Neuronal stem cell (in vitro differentiated cells): ENCODE measurements at regions not wholly inside any gene's neighbourhood (a gene's known extent, or its start where the extent isn't known, plus 50 kb on each side); places are given as distances from the start of the nearest gene placed in this dataset.

Source experiments
- DNase-seq: peaks from one replicate; pipeline ENCODE4 v3.0.0-alpha.2; 2013; ENCODE audit warnings: low spot score
- H2AFZ ChIP-seq: one replicate; pipeline ENCODE4 v1.6.1; 2013; ENCODE audit warnings: mild to moderate bottlenecking, low read length, inconsistent platforms
- H2AK5ac ChIP-seq: 2 replicates; pipeline ENCODE4 v1.6.1; 2013; ENCODE audit warnings: low read depth, mild to moderate bottlenecking, inconsistent platforms, low read length, moderate library complexity, mixed read lengths
- H2BK120ac ChIP-seq: 2 replicates; pipeline ENCODE4 v1.6.1; 2013; ENCODE audit warnings: low read depth, mild to moderate bottlenecking, inconsistent platforms, low read length, moderate library complexity, mixed read lengths
- H2BK12ac ChIP-seq: one replicate; pipeline ENCODE4 v1.6.1; 2013; ENCODE audit warnings: low read length, inconsistent platforms
- H2BK15ac ChIP-seq: 2 replicates; pipeline ENCODE4 v1.6.1; 2013; ENCODE audit warnings: mild to moderate bottlenecking, low read length, inconsistent platforms, mixed read lengths
- H2BK5ac ChIP-seq: one replicate; pipeline ENCODE4 v1.6.1; 2013; ENCODE audit warnings: inconsistent platforms, mild to moderate bottlenecking, low read length, moderate library complexity
- H3K14ac ChIP-seq: one replicate; pipeline ENCODE4 v1.6.1; 2013; ENCODE audit warnings: low read length, inconsistent platforms
- H3K18ac ChIP-seq: 2 replicates; pipeline ENCODE4 v1.6.1; 2013; ENCODE audit warnings: low read length, inconsistent platforms
- H3K23ac ChIP-seq: 2 replicates; pipeline ENCODE4 v1.6.1; 2013; ENCODE audit warnings: low read depth, mild to moderate bottlenecking, mixed read lengths, low read length, inconsistent platforms; ENCODE audit not compliant: poor library complexity
- H3K27ac ChIP-seq: replicated peaks from 3 replicates; pipeline ENCODE4 v1.5.1; 2013; ENCODE audit warnings: low read length, inconsistent platforms
- H3K27me3 ChIP-seq, 3 experiments: 2 replicates each; pipeline ENCODE4 v1.6.1; 2013; ENCODE audit warnings: low read length in 3 of 3, mild to moderate bottlenecking in 2 of 3, inconsistent platforms in 1 of 3, low read depth in 1 of 3, mixed read lengths in 1 of 3, moderate library complexity in 1 of 3; ENCODE audit not compliant: control insufficient read depth in 3 of 3, insufficient read depth in 3 of 3
- H3K36me3 ChIP-seq, 2 donors: replicated peaks in 1 of 2; 2 replicates each; pipeline ENCODE4 v1.6.1; 2013; ENCODE audit warnings: low read length in 2 of 2; ENCODE audit not compliant: control insufficient read depth in 2 of 2, insufficient read depth in 2 of 2
- H3K4ac ChIP-seq: 2 replicates; pipeline ENCODE4 v1.6.1; 2013; ENCODE audit warnings: inconsistent platforms, mild to moderate bottlenecking, low read length, moderate library complexity
- H3K4me1 ChIP-seq, 2 donors: 1 replicate in 1 of 2; 2 replicates in 1 of 2; pipeline ENCODE4 v1.6.1; 2013; ENCODE audit warnings: low read length in 2 of 2, low read depth in 1 of 2; ENCODE audit not compliant: control insufficient read depth in 2 of 2, insufficient read depth in 1 of 2
- H3K4me2 ChIP-seq: one replicate; pipeline ENCODE4 v1.6.1; 2013; ENCODE audit warnings: mild to moderate bottlenecking, low read length, inconsistent platforms; ENCODE audit not compliant: insufficient read depth, poor library complexity, severe bottlenecking
- H3K4me3 ChIP-seq, 2 donors: 2 replicates each; pipeline ENCODE4 v1.5.1; 2013; ENCODE audit warnings: low read length in 2 of 2, mild to moderate bottlenecking in 2 of 2, inconsistent platforms in 1 of 2, moderate library complexity in 1 of 2
- H3K79me1 ChIP-seq: one replicate; pipeline ENCODE4 v1.6.1; 2013; ENCODE audit warnings: low read depth, mild to moderate bottlenecking, inconsistent platforms, low read length, moderate library complexity
- H3K9ac ChIP-seq: one replicate; pipeline ENCODE4 v1.6.1; 2013; ENCODE audit warnings: mild to moderate bottlenecking, low read depth, low read length, inconsistent platforms; ENCODE audit not compliant: poor library complexity
- H3K9me3 ChIP-seq, 2 donors: replicated peaks in 1 of 2; 2 replicates each; pipeline versions ENCODE3 to v1.6.1; 2013; ENCODE audit warnings: low read length in 2 of 2, mild to moderate bottlenecking in 2 of 2, inconsistent platforms in 1 of 2, low read depth in 1 of 2, mixed read lengths in 1 of 2, moderate library complexity in 1 of 2; ENCODE audit not compliant: control insufficient read depth in 2 of 2, insufficient read depth in 1 of 2
- H4K8ac ChIP-seq: one replicate; pipeline ENCODE4 v1.6.1; 2013; ENCODE audit warnings: low read depth, mild to moderate bottlenecking, inconsistent platforms, low read length, moderate library complexity
- H4K91ac ChIP-seq: one replicate; pipeline ENCODE4 v1.6.1; 2013; ENCODE audit warnings: low read length, low read depth, mild to moderate bottlenecking, inconsistent platforms; ENCODE audit not compliant: poor library complexity
- WGBS, 2 donors: extraction: QIAGEN DNeasy Blood & Tissue Kit; methylation state at CpG; one replicate each; pipeline ENCODE4 v1.1.7; 2013; ENCODE audit warnings: missing lambda C conversion rate in 2 of 2, mixed read lengths in 1 of 2; ENCODE audit not compliant: insufficient read length in 2 of 2, insufficient replicate concordance in 1 of 2; ENCODE audit errors: extremely low coverage in 2 of 2; 5-methylcytosine and 5-hydroxymethylcytosine counted together

DNA sequence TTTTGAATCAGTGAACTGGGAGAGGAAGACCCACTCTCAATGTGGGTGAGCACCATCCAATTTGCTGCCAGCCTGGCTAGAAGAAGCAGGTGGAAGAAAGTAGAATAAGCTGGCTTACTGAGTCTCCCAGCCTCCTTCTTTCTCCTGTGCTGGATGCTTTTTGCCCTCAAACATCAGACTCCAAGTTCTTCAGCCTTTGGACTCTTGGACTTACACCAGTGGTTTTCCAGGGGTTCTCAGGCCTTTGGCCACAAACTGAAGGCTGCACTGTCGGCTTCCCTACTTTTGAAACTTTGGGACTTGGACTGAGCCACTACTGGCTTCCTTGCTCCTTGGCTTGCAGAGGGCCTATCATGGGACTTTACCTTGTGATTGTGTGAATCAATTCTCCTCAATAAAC is 804.2 kb upstream of the SLITRK1 start:
- no peak overlapping the region for H3K23ac ChIP-seq
- no peak overlapping the region for H3K27ac ChIP-seq
- no peak overlapping the region for H2AFZ ChIP-seq
- no peaks in the 10 kb centered on the region for H3K9me3 ChIP-seq
- H2BK15ac ChIP-seq: no peak overlapping the region
- no CpG with 5 or more reads among the region's 1 CpG for WGBS, 2 donors
- H4K91ac ChIP-seq: no peak overlapping the region
- no peak overlapping the region for H3K4me2 ChIP-seq
- no peaks in the 10 kb centered on the region for H3K36me3 ChIP-seq
- H3K18ac ChIP-seq: no peak overlapping the region
- H3K79me1 ChIP-seq: no peaks in the 10 kb centered on the region
- no peak overlapping the region for H4K8ac ChIP-seq
- H2BK120ac ChIP-seq: no peak overlapping the region
- H3K9ac ChIP-seq: no peak overlapping the region
- no peak overlapping the region for H3K4me3 ChIP-seq
- no peak overlapping the region for H3K14ac ChIP-seq
- no peak for DNase-seq
- H2BK12ac ChIP-seq: no peak overlapping the region
- no peak overlapping the region for H2BK5ac ChIP-seq
- no peaks in the 10 kb centered on the region for H3K4me1 ChIP-seq
- no peaks in the 10 kb centered on the region for H3K27me3 ChIP-seq
- no peak overlapping the region for H3K4ac ChIP-seq
- H2AK5ac ChIP-seq: no peak overlapping the region

DNA sequence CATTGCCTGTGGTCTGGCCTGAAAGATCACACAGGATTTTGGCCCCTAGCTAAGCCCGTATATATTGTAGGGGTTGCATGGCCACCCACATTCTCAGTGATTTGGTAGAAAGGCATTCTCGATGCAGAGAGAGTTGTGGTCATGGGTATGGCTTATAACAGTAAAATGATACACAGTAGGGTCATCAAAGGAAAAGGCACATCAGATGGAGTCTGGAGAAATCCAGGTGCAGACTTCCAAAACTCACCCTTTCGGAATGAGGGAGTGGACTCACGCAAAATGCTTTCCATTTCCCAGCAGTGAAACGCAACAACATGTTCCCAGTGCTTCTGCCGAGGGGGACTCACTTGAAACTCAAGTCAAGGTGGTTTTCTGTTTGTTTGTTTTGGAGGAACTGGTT is 802.5 kb upstream of the SLITRK1 start:
- Histone ChIP-seq H2AK5ac (no peak overlapping the region), H3K79me1 (no peaks in the 10 kb centered on the region), H2BK12ac (no peak overlapping the region), H3K14ac (no peak overlapping the region), H3K9me3 (no peaks in the 10 kb centered on the region), H3K27me3 (no peaks in the 10 kb centered on the region), H2BK120ac (no peak overlapping the region), H3K18ac (no peak overlapping the region), H3K27ac (no peak overlapping the region), H3K4ac (no peak overlapping the region), H2BK5ac (no peak overlapping the region), H3K4me3 (no peak overlapping the region), H4K8ac (peak overlapping the region; percentile 68), H4K91ac (no peak overlapping the region), H3K4me1 (no peaks in the 10 kb centered on the region), H2BK15ac (no peak overlapping the region), H3K9ac (no peak overlapping the region), H3K36me3 (no peaks in the 10 kb centered on the region), H2AFZ (no peak overlapping the region), H3K4me2 (no peak overlapping the region), H3K23ac (no peak overlapping the region)
- WGBS, 2 donors: no CpG with 5 or more reads among the region's 6 CpGs
- DNase-seq: no peak

DNA sequence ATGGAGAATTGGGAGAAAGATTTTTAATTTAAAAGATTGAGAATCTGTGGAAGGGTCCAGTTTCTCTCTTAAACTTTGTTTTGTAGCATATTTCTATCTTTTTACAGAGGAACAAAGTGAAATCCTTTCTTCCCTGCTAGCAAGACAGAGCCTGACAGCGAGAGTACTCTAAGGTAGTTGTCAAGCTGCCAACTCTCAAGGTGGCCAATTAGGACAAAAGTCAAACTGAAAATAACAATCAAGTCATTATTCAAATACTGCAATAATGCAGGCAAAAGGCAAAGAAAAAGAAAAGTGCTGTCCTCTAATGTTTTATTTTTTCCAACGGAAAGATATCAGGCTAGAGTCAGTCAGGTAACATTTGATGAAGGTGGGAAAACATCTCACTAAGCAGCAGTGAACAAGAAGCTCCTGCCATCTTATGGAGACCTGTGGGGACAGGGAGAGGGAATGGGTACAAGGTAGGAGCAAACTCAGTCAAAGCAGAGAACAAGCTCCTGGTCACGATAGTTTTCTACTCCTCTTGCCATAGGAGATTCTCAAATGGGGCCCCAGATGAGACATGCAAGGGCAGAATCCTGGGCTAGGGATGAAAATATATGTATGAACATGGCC is 801.9 kb upstream of the SLITRK1 start:
- Histone ChIP-seq H3K36me3 (no peaks in the 10 kb centered on the region), H3K27me3 (no peaks in the 10 kb centered on the region), H3K4me3 (no peak overlapping the region)

DNA sequence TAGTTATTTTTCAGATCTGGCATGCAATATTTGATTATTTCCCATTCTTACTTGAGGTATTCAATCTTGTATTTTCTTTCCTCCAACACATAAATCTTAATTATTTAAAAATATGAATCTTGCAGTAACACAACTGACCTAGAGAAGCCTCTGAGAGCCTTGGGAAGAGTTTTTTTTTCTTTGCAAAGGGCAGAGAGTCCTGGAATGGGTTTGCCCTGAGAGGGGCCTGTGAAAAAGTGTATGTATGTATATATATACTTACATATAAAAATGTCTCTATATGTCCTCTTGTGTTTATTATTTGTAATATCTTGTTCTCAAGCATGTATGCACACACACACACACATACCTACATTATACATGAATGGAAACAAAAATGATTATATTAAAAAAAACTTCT is 801.2 kb upstream of the SLITRK1 start:
- H3K4me2 ChIP-seq: no peak overlapping the region
- H4K8ac ChIP-seq: no peak overlapping the region
- no peaks in the 10 kb centered on the region for H3K27me3 ChIP-seq
- no peak for DNase-seq
- H3K79me1 ChIP-seq: no peaks in the 10 kb centered on the region
- no peak overlapping the region for H3K18ac ChIP-seq
- H2AK5ac ChIP-seq: no peak overlapping the region
- no peak overlapping the region for H3K14ac ChIP-seq
- H3K9me3 ChIP-seq: no peaks in the 10 kb centered on the region
- no peak overlapping the region for H2BK15ac ChIP-seq
- no peak overlapping the region for H3K27ac ChIP-seq
- no peak overlapping the region for H2BK5ac ChIP-seq
- no peak overlapping the region for H3K4ac ChIP-seq
- H4K91ac ChIP-seq: no peak overlapping the region
- no peak overlapping the region for H3K9ac ChIP-seq
- H3K36me3 ChIP-seq: no peaks in the 10 kb centered on the region
- no peak overlapping the region for H2AFZ ChIP-seq
- no peak overlapping the region for H3K4me3 ChIP-seq
- no peak overlapping the region for H3K23ac ChIP-seq
- no peak overlapping the region for H2BK120ac ChIP-seq
- H3K4me1 ChIP-seq: no peaks in the 10 kb centered on the region
- no peak overlapping the region for H2BK12ac ChIP-seq

More for the DNA sequence above, 801.9 kb upstream of the SLITRK1 start:
- H2AK5ac ChIP-seq: no peak overlapping the region
- H3K4me1 ChIP-seq: no peaks in the 10 kb centered on the region
- no peak overlapping the region for H3K18ac ChIP-seq
- no peaks in the 10 kb centered on the region for H3K79me1 ChIP-seq
- H3K9ac ChIP-seq: no peak overlapping the region
- no peak overlapping the region for H3K23ac ChIP-seq
- H2BK5ac ChIP-seq: no peak overlapping the region
- no peak overlapping the region for H2BK15ac ChIP-seq
- H3K27ac ChIP-seq: no peak overlapping the region
- WGBS, 2 donors: no CpG with 5 or more reads among the region's 3 CpGs
- peak overlapping the region; percentile 27 for H2AFZ ChIP-seq
- DNase-seq: no peak
- H3K14ac ChIP-seq: no peak overlapping the region
- H3K9me3 ChIP-seq: no peaks in the 10 kb centered on the region
- H3K4me2 ChIP-seq: no peak overlapping the region
- H2BK120ac ChIP-seq: no peak overlapping the region
- no peak overlapping the region for H3K4ac ChIP-seq
- no peak overlapping the region for H2BK12ac ChIP-seq
- H4K8ac ChIP-seq: no peak overlapping the region
- H4K91ac ChIP-seq: no peak overlapping the region
